IMR-90 (cell line): ENCODE measurements at regions not wholly inside any gene's neighbourhood (a gene's known extent, or its start where the extent isn't known, plus 50 kb on each side); places are given as distances from the start of the nearest gene placed in this dataset.
"Not testable (repeated sequence)": the region's sequence is repeated elsewhere in the genome, so short reads cannot be mapped to it uniquely, and the experiment has no call there.

ENCODE experiments used
- ATAC-seq: fragments of 200-7000 bp; cut with Tn5 transposase; 2 replicates; pipeline ENCODE4 v1.9.1; 2020; ENCODE audit warnings: low read depth, mild to moderate bottlenecking, moderate library complexity
- BruUV-seq: library from RNA; stranded (reverse); fragments of 400-500 nt; replicated peaks from 2 replicates; lab custom pipeline; 2021; lab: Mats Ljungman, UMichigan
- CTCF ChIA-PET: fragments of 300-600 bp; formaldehyde crosslinking; extraction: SDS; loops from one replicate; lab custom pipeline; 2021; ENCODE audit warnings: antibody characterized with exemption; lab: Yijun Ruan, JAX
- POLR2A ChIA-PET: fragments of 300-600 bp; sonication (Branson Sonifier 250); formaldehyde crosslinking; loops from one replicate; lab custom pipeline; 2022; ENCODE audit warnings: antibody characterized with exemption; ENCODE audit not compliant: unreplicated experiment; lab: Charles Lee
- DNase-seq: peaks from one replicate; pipeline ENCODE4 v3.0.0; 2013
- H2AFZ ChIP-seq: replicated peaks from 2 replicates; pipeline ENCODE3; 2013; ENCODE audit warnings: low read length, mild to moderate bottlenecking; ENCODE audit not compliant: poor library complexity
- H2AK5ac ChIP-seq: 2 replicates; pipeline ENCODE4 v1.6.1; 2013; ENCODE audit warnings: low read depth, low read length, inconsistent platforms
- H2AK9ac ChIP-seq: replicated peaks from 2 replicates; pipeline ENCODE3; 2013; ENCODE audit warnings: mild to moderate bottlenecking, low read depth, low read length, moderate library complexity; ENCODE audit not compliant: poor library complexity
- H2BK120ac ChIP-seq: 2 replicates; pipeline ENCODE4 v1.6.1; 2013; ENCODE audit warnings: low read depth, low read length, inconsistent platforms
- H2BK15ac ChIP-seq: 3 replicates; pipeline ENCODE4 v1.6.1; 2013; ENCODE audit warnings: low read depth, low read length, inconsistent platforms
- H2BK20ac ChIP-seq: 2 replicates; pipeline ENCODE4 v1.6.1; 2013; ENCODE audit warnings: low read depth, mild to moderate bottlenecking, inconsistent platforms, low read length, moderate library complexity
- H2BK5ac ChIP-seq: 2 replicates; pipeline ENCODE4 v1.6.1; 2013; ENCODE audit warnings: mild to moderate bottlenecking, low read depth, low read length, inconsistent platforms; ENCODE audit not compliant: poor library complexity, severe bottlenecking
- H3K14ac ChIP-seq: replicated peaks from 2 replicates; pipeline ENCODE4 v1.6.1; 2013; ENCODE audit warnings: low read depth, low read length, inconsistent platforms
- H3K18ac ChIP-seq: 2 replicates; pipeline ENCODE4 v1.6.1; 2013; ENCODE audit warnings: low read depth, low read length, control low read depth
- H3K23ac ChIP-seq: 2 replicates; pipeline ENCODE4 v1.6.1; 2013; ENCODE audit warnings: low read depth, low read length, inconsistent platforms
- H3K27ac ChIP-seq: 2 replicates; pipeline ENCODE4 v1.5.1; 2013; ENCODE audit warnings: mild to moderate bottlenecking, control low read depth, low read length; ENCODE audit not compliant: insufficient read depth
- H3K27me3 ChIP-seq: 2 replicates; pipeline ENCODE4 v1.6.1; 2013; ENCODE audit warnings: low read length; ENCODE audit not compliant: control insufficient read depth, insufficient read depth
- H3K36me3 ChIP-seq: 2 replicates; pipeline ENCODE4 v1.6.1; 2013; ENCODE audit warnings: low read length, mixed read lengths; ENCODE audit not compliant: control insufficient read depth, insufficient read depth
- H3K4ac ChIP-seq: 2 replicates; pipeline ENCODE4 v1.6.1; 2013; ENCODE audit warnings: low read depth, low read length, inconsistent platforms
- H3K4me1 ChIP-seq: 2 replicates; pipeline ENCODE4 v1.6.1; 2013; ENCODE audit warnings: low read length, mixed read lengths; ENCODE audit not compliant: control insufficient read depth, insufficient read depth
- H3K4me2 ChIP-seq: 2 replicates; pipeline ENCODE4 v1.6.1; 2013; ENCODE audit warnings: low read depth, mild to moderate bottlenecking, control low read depth, low read length, moderate library complexity
- H3K4me3 ChIP-seq: 2 replicates; pipeline ENCODE4 v1.5.1; 2013; ENCODE audit warnings: low read depth, mild to moderate bottlenecking, control low read depth, low read length, moderate library complexity; ENCODE audit not compliant: insufficient read depth
- H3K56ac ChIP-seq: 2 replicates; pipeline ENCODE4 v1.6.1; 2013; ENCODE audit warnings: low read length, inconsistent platforms; ENCODE audit not compliant: insufficient read depth; ENCODE audit errors: extremely low read depth
- H3K79me1 ChIP-seq, 2 experiments: 2 replicates each; pipeline ENCODE4 v1.6.1; 2013; ENCODE audit warnings: low read length in 2 of 2, inconsistent platforms in 1 of 2, low read depth in 1 of 2
- H3K9ac ChIP-seq: 2 replicates; pipeline ENCODE4 v1.6.1; 2013; ENCODE audit warnings: low read depth, low read length, control low read depth
- H3K9me1 ChIP-seq: 2 replicates; pipeline ENCODE4 v1.6.1; 2013; ENCODE audit warnings: low read length, inconsistent platforms; ENCODE audit not compliant: insufficient read depth
- H3K9me3 ChIP-seq: 2 replicates; pipeline ENCODE4 v1.6.1; 2013; ENCODE audit warnings: low read length; ENCODE audit not compliant: control insufficient read depth, insufficient read depth
- H4K20me1 ChIP-seq: 2 replicates; pipeline ENCODE4 v1.6.1; 2013; ENCODE audit warnings: low read length, inconsistent platforms; ENCODE audit not compliant: insufficient read depth
- H4K5ac ChIP-seq: 2 replicates; pipeline ENCODE4 v1.6.1; 2013; ENCODE audit warnings: mild to moderate bottlenecking, low read depth, low read length, control low read depth
- H4K8ac ChIP-seq, 2 experiments: 2 replicates each; pipeline ENCODE4 v1.6.1; 2013; ENCODE audit warnings: low read depth in 2 of 2, low read length in 2 of 2, control low read depth in 1 of 2, inconsistent platforms in 1 of 2
- H4K91ac ChIP-seq: 2 replicates; pipeline ENCODE4 v1.6.1; 2013; ENCODE audit warnings: low read depth, low read length, inconsistent platforms; ENCODE audit not compliant: insufficient read depth
- BHLHE40 ChIP-seq: fragments of 150-350 bp; IDR thresholded peaks from 2 replicates; pipeline ENCODE4 v1.6.1; 2016; ENCODE audit warnings: mild to moderate bottlenecking, low read depth, low read length
- FOS ChIP-seq: fragments of 150-350 bp; IDR thresholded peaks from 2 replicates; pipeline ENCODE4 v1.6.1; 2016; ENCODE audit warnings: low read depth, low read length
- MAFK ChIP-seq: IDR thresholded peaks from 2 replicates; pipeline ENCODE4 v1.6.1; 2012; ENCODE audit warnings: low read depth, low read length, improper control_type of control experiment
- MXI1 ChIP-seq: IDR thresholded peaks from 2 replicates; pipeline ENCODE4 v1.6.1; 2012; ENCODE audit warnings: low read depth, mild to moderate bottlenecking, low read length, moderate library complexity, borderline replicate concordance
- NFE2L2 ChIP-seq: fragments of 150-350 bp; IDR thresholded peaks from 2 replicates; pipeline ENCODE4 v1.6.1; 2016; ENCODE audit warnings: low read depth, mild to moderate bottlenecking, low read length
- RCOR1 ChIP-seq: IDR thresholded peaks from 2 replicates; pipeline ENCODE4 v1.6.1; 2012; ENCODE audit warnings: mild to moderate bottlenecking, low read length, improper control_type of control experiment; ENCODE audit not compliant: insufficient replicate concordance
- RFX5 ChIP-seq: IDR thresholded peaks from 2 replicates; pipeline ENCODE4 v1.8.0; 2012; ENCODE audit warnings: low read depth, mild to moderate bottlenecking, low read length, moderate library complexity
- WGBS, 2 experiments: methylation state at CpG; one replicate each; pipeline versions ENCODE4 v1.1.5 to v1.1.7; 2013; ENCODE audit warnings: missing lambda C conversion rate in 2 of 2; ENCODE audit not compliant: insufficient read length in 1 of 2; ENCODE audit errors: extremely low coverage in 2 of 2; 5-methylcytosine and 5-hydroxymethylcytosine counted together
- dilution Hi-C: fragments of 300-500 bp; cut with HindIII; formaldehyde crosslinking; loops from one replicate; pipeline ENCODE4 v1.14.3; 2018; ENCODE audit warnings: low sequenced_read_pairs; ENCODE audit not compliant: unreplicated experiment
- in situ Hi-C: fragments of 300-500 bp; cut with MboI; formaldehyde crosslinking; loops from 3 replicates; pipeline ENCODE4 v1.14.3; 2019; ENCODE audit warnings: low sequenced_read_pairs, inconsistent platforms, mixed read lengths
- intact Hi-C: fragments of 100-400 bp; cut with micrococcal nuclease; formaldehyde crosslinking; loops from 2 replicates; pipeline ENCODE4 v1.10.0; 2022

DNA sequence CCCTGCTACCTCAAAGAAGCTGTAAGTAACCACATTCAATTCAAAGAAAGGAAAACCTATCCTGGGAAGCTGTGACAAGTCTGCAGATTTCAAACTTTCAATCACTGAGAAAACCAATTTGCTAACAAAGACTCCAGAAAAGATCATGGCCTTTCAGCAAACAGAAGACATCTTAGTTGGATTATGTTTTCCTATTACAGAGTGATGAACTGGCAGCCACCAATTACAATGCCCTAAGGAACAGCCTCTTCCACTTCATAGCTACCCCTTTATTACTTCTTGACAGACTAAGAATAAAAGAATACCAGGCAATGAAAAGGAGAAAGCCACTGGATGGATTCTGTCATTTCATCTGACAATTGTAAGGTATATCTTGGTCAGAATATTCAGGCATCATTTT is 128.2 kb upstream of the RASEF start:
- BruUV-seq: no TSS peak

DNA sequence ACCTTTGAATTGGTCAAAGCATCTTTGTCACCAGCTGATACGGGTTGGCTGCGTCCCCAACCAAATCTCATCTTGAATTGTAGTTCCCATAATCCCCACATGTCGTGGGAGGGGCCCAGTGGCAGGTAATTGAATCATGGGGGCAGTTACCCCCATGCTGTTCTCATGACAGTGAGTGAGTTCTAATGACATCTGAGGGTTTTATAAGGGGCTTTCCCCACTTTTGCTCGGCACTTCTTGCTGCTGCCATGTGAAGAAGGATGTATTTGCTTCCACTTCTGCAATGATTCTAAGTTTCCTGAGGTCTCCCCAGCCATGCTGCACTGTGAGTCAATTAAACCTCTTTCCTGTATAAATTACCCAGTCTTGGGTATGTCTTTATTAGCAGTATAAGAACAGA is 126.1 kb upstream of the RASEF start:
- H2BK120ac ChIP-seq, H3K23ac ChIP-seq, ATAC-seq, H2AK5ac ChIP-seq, H3K4me3 ChIP-seq, H2BK15ac ChIP-seq, CTCF ChIA-PET, H2AFZ ChIP-seq, H3K56ac ChIP-seq, H3K9ac ChIP-seq, POLR2A ChIA-PET, H3K9me1 ChIP-seq, H2AK9ac ChIP-seq, intact Hi-C loops, in situ Hi-C loops, H3K36me3 ChIP-seq, H3K18ac ChIP-seq, H4K91ac ChIP-seq, H2BK5ac ChIP-seq, H3K79me1 ChIP-seq, H3K27ac ChIP-seq, H3K27me3 ChIP-seq, H3K4me1 ChIP-seq, BruUV-seq, H3K4ac ChIP-seq, H3K9me3 ChIP-seq, H4K5ac ChIP-seq, H3K4me2 ChIP-seq, H3K14ac ChIP-seq, DNase-seq, H4K20me1 ChIP-seq, H4K8ac ChIP-seq, H2BK20ac ChIP-seq, dilution Hi-C loops: not testable (repeated sequence)
- WGBS, 2 experiments: no CpG with 5 or more reads among the region's 4 CpGs

More for the DNA sequence above, 128.2 kb upstream of the RASEF start:
- Histone ChIP-seq H2BK120ac (no peak overlapping the region), H2BK15ac (no peak overlapping the region), H3K56ac (no peak overlapping the region), H3K18ac (no peak overlapping the region), H3K4me1 (no peaks in the 10 kb centered on the region), H3K9me1 (no peaks in the 10 kb centered on the region), H2AK5ac (no peak overlapping the region), H4K8ac (no peak overlapping the region), H4K5ac (no peak overlapping the region), H3K27me3 (no peaks in the 10 kb centered on the region), H4K91ac (no peak overlapping the region), H3K14ac (no peak overlapping the region), H4K20me1 (no peaks in the 10 kb centered on the region), H3K23ac (no peak overlapping the region), H3K27ac (no peak overlapping the region), H3K4me2 (no peak overlapping the region), H3K9me3 (no peaks in the 10 kb centered on the region), H2AK9ac (no peak overlapping the region), H3K4ac (no peak overlapping the region), H2AFZ (no peak overlapping the region), H3K36me3 (no peaks in the 10 kb centered on the region), H3K79me1 (no peaks in the 10 kb centered on the region), H2BK20ac (no peak overlapping the region), H2BK5ac (no peak overlapping the region), H3K4me3 (no peak overlapping the region), H3K9ac (no peak overlapping the region)
- ChIA-PET POLR2A (no interaction called here), CTCF (no interaction called here)
- no peak for TF ChIP-seq BHLHE40
- no peak for TF ChIP-seq NFE2L2
- no peak for TF ChIP-seq RFX5
- TF ChIP-seq FOS: no peak
- no peak for TF ChIP-seq RCOR1
- no peak for TF ChIP-seq MAFK
- TF ChIP-seq MXI1: no peak
- ATAC-seq: no peak
- in situ Hi-C loops (no loop called here), dilution Hi-C loops (no loop called here), intact Hi-C loops (no loop called here)
- no peak for DNase-seq
